ENCODE measurements at regions not wholly inside any gene's neighbourhood (a gene's known extent, or its start where the extent isn't known, plus 50 kb on each side); places are given as distances from the start of the nearest gene placed in this dataset.

GRCh38 chr2:223459328-223459939, 142.7 kb downstream of the SCG2 start:
- Histone ChIP-seq H2AFZ (ENCODE audit: low read depth, low read length) (no peak overlapping the region), H3K27me3 (ENCODE audit: insufficient read depth, low read length) (no peaks in the 10 kb centered on the region), H3K4me1 (ENCODE audit: insufficient read depth, low read length) (no peaks in the 10 kb centered on the region), H3K36me3 (ENCODE audit: insufficient read depth, low read length) (no peaks in the 10 kb centered on the region), H3K4me3 (ENCODE audit: low read length) (no peak overlapping the region), H3K9me3 (ENCODE audit: low read length) (peaks cover 2% of the 10 kb centered on the region)

DNA sequence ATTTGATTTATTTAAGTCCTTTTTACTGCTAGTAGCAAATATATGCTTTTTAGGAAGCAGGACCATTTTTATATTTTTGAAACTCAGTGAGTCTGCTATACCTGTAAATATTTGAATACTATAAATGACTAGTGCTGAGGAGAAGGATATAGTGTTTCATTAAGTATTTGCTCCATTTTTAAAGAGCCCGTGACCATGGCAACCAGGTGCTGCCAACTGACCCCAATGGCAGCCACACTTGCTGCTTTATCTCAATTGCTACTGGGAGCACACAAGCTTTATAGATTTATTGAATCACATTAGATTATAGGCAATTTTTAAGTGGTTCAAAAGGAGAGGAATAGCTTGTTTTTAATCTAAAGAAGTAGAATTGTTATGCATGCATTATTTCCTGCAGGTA, 142.0 kb downstream of the SCG2 start:
- H3K4me3 ChIP-seq (ENCODE audit: low read length), result no peak overlapping the region
- no peaks in the 10 kb centered on the region for H3K4me1 ChIP-seq (ENCODE audit: insufficient read depth, low read length)
- H3K27me3 ChIP-seq (ENCODE audit: insufficient read depth, low read length), result no peaks in the 10 kb centered on the region
- no peaks in the 10 kb centered on the region for H3K36me3 ChIP-seq (ENCODE audit: insufficient read depth, low read length)
- H2AFZ ChIP-seq (ENCODE audit: low read depth, low read length), result no peak overlapping the region
- H3K9me3 ChIP-seq (ENCODE audit: low read length), result peaks cover 2% of the 10 kb centered on the region

GRCh38 chr2:223460774-223461211, 141.4 kb downstream of the SCG2 start:
- Histone ChIP-seq H3K4me3 (ENCODE audit: low read length) (no peak overlapping the region), H2AFZ (ENCODE audit: low read depth, low read length) (no peak overlapping the region), H3K4me1 (ENCODE audit: insufficient read depth, low read length) (no peaks in the 10 kb centered on the region), H3K27me3 (ENCODE audit: insufficient read depth, low read length) (no peaks in the 10 kb centered on the region), H3K9me3 (ENCODE audit: low read length) (peaks cover 2% of the 10 kb centered on the region), H3K36me3 (ENCODE audit: insufficient read depth, low read length) (no peaks in the 10 kb centered on the region)

DNA sequence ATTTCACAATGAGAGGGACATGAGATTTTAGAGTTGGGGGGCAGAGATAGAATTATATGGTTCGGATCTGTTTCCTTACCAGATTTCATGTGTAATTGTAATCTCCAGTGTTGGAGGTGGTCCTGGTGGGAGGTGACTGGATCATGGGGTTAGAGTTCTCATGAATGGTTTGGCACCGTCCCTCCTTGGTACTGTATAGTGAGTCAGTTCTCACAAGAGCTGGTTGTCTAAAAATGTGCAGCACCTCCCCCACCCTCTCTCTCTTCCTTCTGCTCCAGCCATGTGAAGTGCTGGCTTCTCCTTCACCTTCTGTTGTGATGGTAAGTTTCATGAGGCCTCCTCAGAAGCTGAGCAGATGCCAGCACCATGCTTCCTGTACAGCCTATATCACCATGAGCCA, 138.1 kb downstream of the SCG2 start:
- H3K4me1 ChIP-seq (ENCODE audit: insufficient read depth, low read length), result no peaks in the 10 kb centered on the region
- H3K27me3 ChIP-seq (ENCODE audit: insufficient read depth, low read length), result no peaks in the 10 kb centered on the region
- peaks cover 2% of the 10 kb centered on the region for H3K9me3 ChIP-seq (ENCODE audit: low read length)
- H2AFZ ChIP-seq (ENCODE audit: low read depth, low read length), result no peak overlapping the region
- H3K4me3 ChIP-seq (ENCODE audit: low read length), result no peak overlapping the region
- no peaks in the 10 kb centered on the region for H3K36me3 ChIP-seq (ENCODE audit: insufficient read depth, low read length)

DNA sequence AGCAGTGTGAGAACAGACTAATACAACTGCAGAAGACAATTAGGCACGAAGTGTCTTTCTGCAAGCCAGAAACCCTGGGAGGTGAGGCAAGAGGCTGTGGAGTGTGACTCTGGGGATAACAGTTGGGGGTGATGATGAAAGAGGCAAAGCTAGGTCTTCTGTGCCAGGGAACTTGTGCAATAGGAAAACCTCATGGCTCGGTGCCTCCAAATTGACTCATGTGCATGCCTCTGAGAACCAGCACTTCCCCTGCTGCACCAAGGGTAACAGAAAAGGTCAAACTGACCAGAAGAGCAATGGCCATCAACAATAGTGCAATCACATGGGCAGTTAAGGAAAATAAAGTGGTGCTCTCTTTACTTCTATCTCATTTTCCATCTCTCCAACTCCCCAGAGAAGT, 136.4 kb downstream of the SCG2 start:
- Histone ChIP-seq H3K9me3 (ENCODE audit: low read length) (peaks cover 2% of the 10 kb centered on the region), H2AFZ (ENCODE audit: low read depth, low read length) (no peak overlapping the region), H3K4me3 (ENCODE audit: low read length) (no peak overlapping the region), H3K4me1 (ENCODE audit: insufficient read depth, low read length) (peaks cover 2% of the 10 kb centered on the region), H3K27me3 (ENCODE audit: insufficient read depth, low read length) (no peaks in the 10 kb centered on the region), H3K36me3 (ENCODE audit: insufficient read depth, low read length) (no peaks in the 10 kb centered on the region)

- H3K27me3 ChIP-seq (ENCODE audit: insufficient read depth, low read length), result no peaks in the 10 kb centered on the region
- H3K36me3 ChIP-seq (ENCODE audit: insufficient read depth, low read length), result no peaks in the 10 kb centered on the region
- no peak overlapping the region for H2AFZ ChIP-seq (ENCODE audit: low read depth, low read length)
- H3K4me3 ChIP-seq (ENCODE audit: low read length), result no peak overlapping the region
- H3K4me1 ChIP-seq (ENCODE audit: insufficient read depth, low read length), result peaks cover 2% of the 10 kb centered on the region
- H3K9me3 ChIP-seq (ENCODE audit: low read length), result no peaks in the 10 kb centered on the region
Measured at GRCh38 chr2:223467196-223467595, 135.0 kb downstream of the SCG2 start.

GRCh38 chr2:223469270-223470046, 132.7 kb downstream of the SCG2 start:
- no peaks in the 10 kb centered on the region for H3K36me3 ChIP-seq (ENCODE audit: insufficient read depth, low read length)
- no peaks in the 10 kb centered on the region for H3K9me3 ChIP-seq (ENCODE audit: low read length)
- no peak overlapping the region for H2AFZ ChIP-seq (ENCODE audit: low read depth, low read length)
- H3K27me3 ChIP-seq (ENCODE audit: insufficient read depth, low read length), result no peaks in the 10 kb centered on the region
- H3K4me3 ChIP-seq (ENCODE audit: low read length), result no peak overlapping the region
- peaks cover 2% of the 10 kb centered on the region for H3K4me1 ChIP-seq (ENCODE audit: insufficient read depth, low read length)

- Histone ChIP-seq H2AFZ (ENCODE audit: low read depth, low read length) (no peak overlapping the region), H3K36me3 (ENCODE audit: insufficient read depth, low read length) (no peaks in the 10 kb centered on the region), H3K4me3 (ENCODE audit: low read length) (no peak overlapping the region), H3K4me1 (ENCODE audit: insufficient read depth, low read length) (peaks cover 2% of the 10 kb centered on the region), H3K9me3 (ENCODE audit: low read length) (no peaks in the 10 kb centered on the region), H3K27me3 (ENCODE audit: insufficient read depth, low read length) (no peaks in the 10 kb centered on the region)
Measured at GRCh38 chr2:223470602-223471001, 131.6 kb downstream of the SCG2 start.

DNA sequence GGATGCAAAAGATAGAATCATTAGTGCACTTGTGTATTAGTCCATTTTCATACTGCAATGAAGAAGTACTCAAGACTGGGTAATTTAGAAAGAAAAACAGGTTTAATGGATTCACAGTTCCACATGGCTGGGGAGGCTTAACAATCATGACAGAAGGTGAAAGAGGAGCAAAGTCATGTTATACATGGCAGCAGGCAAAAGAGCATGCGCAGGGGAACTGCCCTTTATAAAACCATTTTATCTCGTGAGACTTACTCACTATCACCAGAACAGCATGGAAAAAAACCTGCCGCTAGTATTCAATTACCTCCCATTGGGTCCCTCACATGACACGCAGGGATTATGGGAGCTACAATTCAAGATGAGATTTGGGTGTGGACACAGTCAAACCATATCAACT, 129.4 kb downstream of the SCG2 start:
- Histone ChIP-seq H3K27me3 (ENCODE audit: insufficient read depth, low read length) (no peaks in the 10 kb centered on the region), H3K36me3 (ENCODE audit: insufficient read depth, low read length) (no peaks in the 10 kb centered on the region), H3K9me3 (ENCODE audit: low read length) (no peaks in the 10 kb centered on the region), H2AFZ (ENCODE audit: low read depth, low read length) (no peak overlapping the region), H3K4me3 (ENCODE audit: low read length) (no peak overlapping the region), H3K4me1 (ENCODE audit: insufficient read depth, low read length) (peaks cover 2% of the 10 kb centered on the region)

GRCh38 chr2:223474893-223475292, 127.3 kb downstream of the SCG2 start:
- no peaks in the 10 kb centered on the region for H3K9me3 ChIP-seq (ENCODE audit: low read length)
- no peaks in the 10 kb centered on the region for H3K4me1 ChIP-seq (ENCODE audit: insufficient read depth, low read length)
- H3K36me3 ChIP-seq (ENCODE audit: insufficient read depth, low read length), result no peaks in the 10 kb centered on the region
- H3K27me3 ChIP-seq (ENCODE audit: insufficient read depth, low read length), result no peaks in the 10 kb centered on the region
- H3K4me3 ChIP-seq (ENCODE audit: low read length), result no peak overlapping the region
- H2AFZ ChIP-seq (ENCODE audit: low read depth, low read length), result no peak overlapping the region

DNA sequence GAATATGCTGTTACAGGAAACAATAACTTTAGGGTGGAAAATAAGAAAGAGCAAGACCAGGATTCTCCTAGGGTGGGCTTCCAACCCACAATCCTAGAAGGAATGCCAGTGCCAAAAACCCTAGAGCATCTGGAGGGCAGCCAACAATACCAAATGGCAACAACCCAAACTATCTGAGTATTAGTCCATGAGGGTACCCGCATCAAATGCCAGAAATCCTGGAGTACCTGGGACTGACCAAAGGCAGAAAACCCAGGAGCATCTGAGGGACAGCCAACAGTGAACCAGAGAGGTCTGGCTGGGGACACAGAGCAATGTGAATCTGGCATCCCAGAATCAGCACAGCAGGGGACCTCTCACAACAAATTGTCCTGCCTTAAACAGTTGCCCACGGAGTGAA, 126.3 kb downstream of the SCG2 start:
- Histone ChIP-seq H3K36me3 (ENCODE audit: insufficient read depth, low read length) (no peaks in the 10 kb centered on the region), H3K4me3 (ENCODE audit: low read length) (no peak overlapping the region), H2AFZ (ENCODE audit: low read depth, low read length) (no peak overlapping the region), H3K9me3 (ENCODE audit: low read length) (no peaks in the 10 kb centered on the region), H3K4me1 (ENCODE audit: insufficient read depth, low read length) (no peaks in the 10 kb centered on the region), H3K27me3 (ENCODE audit: insufficient read depth, low read length) (no peaks in the 10 kb centered on the region)

DNA sequence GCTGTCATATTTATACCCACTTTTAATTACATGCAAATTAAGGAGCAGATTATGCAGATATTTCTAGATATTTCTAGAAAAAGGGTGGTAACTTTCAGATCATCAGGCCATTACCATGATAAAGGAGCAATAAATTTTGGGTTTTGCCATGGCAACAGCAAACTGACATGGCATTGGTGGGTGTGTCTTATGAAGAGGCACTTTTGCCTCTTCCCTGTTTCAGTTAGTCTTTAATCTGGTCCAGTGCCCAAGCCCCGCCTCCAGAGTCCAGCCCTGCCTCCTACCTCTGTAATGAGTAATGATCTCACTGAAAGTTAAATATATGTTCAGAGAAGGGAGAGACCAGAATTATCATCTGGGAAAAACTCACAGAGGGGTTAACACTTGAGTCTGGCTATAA, 124.8 kb downstream of the SCG2 start:
- H3K4me1 ChIP-seq (ENCODE audit: insufficient read depth, low read length), result no peaks in the 10 kb centered on the region
- no peak overlapping the region for H3K4me3 ChIP-seq (ENCODE audit: low read length)
- no peaks in the 10 kb centered on the region for H3K36me3 ChIP-seq (ENCODE audit: insufficient read depth, low read length)

GRCh38 chr2:223481486-223481885, 120.7 kb downstream of the SCG2 start:
- no peaks in the 10 kb centered on the region for H3K9me3 ChIP-seq (ENCODE audit: low read length)
- no peaks in the 10 kb centered on the region for H3K36me3 ChIP-seq (ENCODE audit: insufficient read depth, low read length)
- H3K4me3 ChIP-seq (ENCODE audit: low read length), result no peak overlapping the region

More for the DNA sequence above, 124.8 kb downstream of the SCG2 start:
- no peaks in the 10 kb centered on the region for H3K9me3 ChIP-seq (ENCODE audit: low read length)
- no peaks in the 10 kb centered on the region for H3K27me3 ChIP-seq (ENCODE audit: insufficient read depth, low read length)
- no peak overlapping the region for H2AFZ ChIP-seq (ENCODE audit: low read depth, low read length)

More at GRCh38 chr2:223481486-223481885, 120.7 kb downstream of the SCG2 start:
- Histone ChIP-seq H3K27me3 (ENCODE audit: insufficient read depth, low read length) (no peaks in the 10 kb centered on the region), H3K4me1 (ENCODE audit: insufficient read depth, low read length) (no peaks in the 10 kb centered on the region), H2AFZ (ENCODE audit: low read depth, low read length) (no peak overlapping the region)
